IMR-90 (cell line): ENCODE measurements at regions not wholly inside any gene's neighbourhood (a gene's known extent, or its start where the extent isn't known, plus 50 kb on each side); places are given as distances from the start of the nearest gene placed in this dataset.

ENCODE experiments used
- ATAC-seq: fragments of 200-7000 bp; cut with Tn5 transposase; 2 replicates; pipeline ENCODE4 v1.9.1; 2020; ENCODE audit warnings: low read depth, mild to moderate bottlenecking, moderate library complexity
- BruUV-seq: library from RNA; stranded (reverse); fragments of 400-500 nt; replicated peaks from 2 replicates; lab custom pipeline; 2021; lab: Mats Ljungman, UMichigan
- CTCF ChIA-PET: fragments of 300-600 bp; formaldehyde crosslinking; extraction: SDS; loops from one replicate; lab custom pipeline; 2021; ENCODE audit warnings: antibody characterized with exemption; lab: Yijun Ruan, JAX
- POLR2A ChIA-PET: fragments of 300-600 bp; sonication (Branson Sonifier 250); formaldehyde crosslinking; loops from one replicate; lab custom pipeline; 2022; ENCODE audit warnings: antibody characterized with exemption; ENCODE audit not compliant: unreplicated experiment; lab: Charles Lee
- DNase-seq: peaks from one replicate; pipeline ENCODE4 v3.0.0; 2013
- H2AFZ ChIP-seq: replicated peaks from 2 replicates; pipeline ENCODE3; 2013; ENCODE audit warnings: low read length, mild to moderate bottlenecking; ENCODE audit not compliant: poor library complexity
- H2AK5ac ChIP-seq: 2 replicates; pipeline ENCODE4 v1.6.1; 2013; ENCODE audit warnings: low read depth, low read length, inconsistent platforms
- H2AK9ac ChIP-seq: replicated peaks from 2 replicates; pipeline ENCODE3; 2013; ENCODE audit warnings: mild to moderate bottlenecking, low read depth, low read length, moderate library complexity; ENCODE audit not compliant: poor library complexity
- H2BK120ac ChIP-seq: 2 replicates; pipeline ENCODE4 v1.6.1; 2013; ENCODE audit warnings: low read depth, low read length, inconsistent platforms
- H2BK15ac ChIP-seq: 3 replicates; pipeline ENCODE4 v1.6.1; 2013; ENCODE audit warnings: low read depth, low read length, inconsistent platforms
- H2BK20ac ChIP-seq: 2 replicates; pipeline ENCODE4 v1.6.1; 2013; ENCODE audit warnings: low read depth, mild to moderate bottlenecking, inconsistent platforms, low read length, moderate library complexity
- H2BK5ac ChIP-seq: 2 replicates; pipeline ENCODE4 v1.6.1; 2013; ENCODE audit warnings: mild to moderate bottlenecking, low read depth, low read length, inconsistent platforms; ENCODE audit not compliant: poor library complexity, severe bottlenecking
- H3K14ac ChIP-seq: replicated peaks from 2 replicates; pipeline ENCODE4 v1.6.1; 2013; ENCODE audit warnings: low read depth, low read length, inconsistent platforms
- H3K18ac ChIP-seq: 2 replicates; pipeline ENCODE4 v1.6.1; 2013; ENCODE audit warnings: low read depth, low read length, control low read depth
- H3K23ac ChIP-seq: 2 replicates; pipeline ENCODE4 v1.6.1; 2013; ENCODE audit warnings: low read depth, low read length, inconsistent platforms
- H3K27ac ChIP-seq: 2 replicates; pipeline ENCODE4 v1.5.1; 2013; ENCODE audit warnings: mild to moderate bottlenecking, control low read depth, low read length; ENCODE audit not compliant: insufficient read depth
- H3K27me3 ChIP-seq: 2 replicates; pipeline ENCODE4 v1.6.1; 2013; ENCODE audit warnings: low read length; ENCODE audit not compliant: control insufficient read depth, insufficient read depth
- H3K36me3 ChIP-seq: 2 replicates; pipeline ENCODE4 v1.6.1; 2013; ENCODE audit warnings: low read length, mixed read lengths; ENCODE audit not compliant: control insufficient read depth, insufficient read depth
- H3K4ac ChIP-seq: 2 replicates; pipeline ENCODE4 v1.6.1; 2013; ENCODE audit warnings: low read depth, low read length, inconsistent platforms
- H3K4me1 ChIP-seq: 2 replicates; pipeline ENCODE4 v1.6.1; 2013; ENCODE audit warnings: low read length, mixed read lengths; ENCODE audit not compliant: control insufficient read depth, insufficient read depth
- H3K4me2 ChIP-seq: 2 replicates; pipeline ENCODE4 v1.6.1; 2013; ENCODE audit warnings: low read depth, mild to moderate bottlenecking, control low read depth, low read length, moderate library complexity
- H3K4me3 ChIP-seq: 2 replicates; pipeline ENCODE4 v1.5.1; 2013; ENCODE audit warnings: low read depth, mild to moderate bottlenecking, control low read depth, low read length, moderate library complexity; ENCODE audit not compliant: insufficient read depth
- H3K56ac ChIP-seq: 2 replicates; pipeline ENCODE4 v1.6.1; 2013; ENCODE audit warnings: low read length, inconsistent platforms; ENCODE audit not compliant: insufficient read depth; ENCODE audit errors: extremely low read depth
- H3K79me1 ChIP-seq, 2 experiments: 2 replicates each; pipeline ENCODE4 v1.6.1; 2013; ENCODE audit warnings: low read length in 2 of 2, inconsistent platforms in 1 of 2, low read depth in 1 of 2
- H3K9ac ChIP-seq: 2 replicates; pipeline ENCODE4 v1.6.1; 2013; ENCODE audit warnings: low read depth, low read length, control low read depth
- H3K9me1 ChIP-seq: 2 replicates; pipeline ENCODE4 v1.6.1; 2013; ENCODE audit warnings: low read length, inconsistent platforms; ENCODE audit not compliant: insufficient read depth
- H3K9me3 ChIP-seq: 2 replicates; pipeline ENCODE4 v1.6.1; 2013; ENCODE audit warnings: low read length; ENCODE audit not compliant: control insufficient read depth, insufficient read depth
- H4K20me1 ChIP-seq: 2 replicates; pipeline ENCODE4 v1.6.1; 2013; ENCODE audit warnings: low read length, inconsistent platforms; ENCODE audit not compliant: insufficient read depth
- H4K5ac ChIP-seq: 2 replicates; pipeline ENCODE4 v1.6.1; 2013; ENCODE audit warnings: mild to moderate bottlenecking, low read depth, low read length, control low read depth
- H4K8ac ChIP-seq, 2 experiments: 2 replicates each; pipeline ENCODE4 v1.6.1; 2013; ENCODE audit warnings: low read depth in 2 of 2, low read length in 2 of 2, control low read depth in 1 of 2, inconsistent platforms in 1 of 2
- H4K91ac ChIP-seq: 2 replicates; pipeline ENCODE4 v1.6.1; 2013; ENCODE audit warnings: low read depth, low read length, inconsistent platforms; ENCODE audit not compliant: insufficient read depth
- BHLHE40 ChIP-seq: fragments of 150-350 bp; IDR thresholded peaks from 2 replicates; pipeline ENCODE4 v1.6.1; 2016; ENCODE audit warnings: mild to moderate bottlenecking, low read depth, low read length
- CEBPB ChIP-seq: IDR thresholded peaks from 2 replicates; pipeline ENCODE4 v1.6.1; 2012; ENCODE audit warnings: low read depth, low read length, improper control_type of control experiment
- CHD1 ChIP-seq: IDR thresholded peaks from 2 replicates; pipeline ENCODE4 v1.6.1; 2012; ENCODE audit warnings: low read depth, low read length, improper control_type of control experiment
- CTCF ChIP-seq: conservative IDR thresholded peaks from 2 replicates; pipeline ENCODE4 v1.5.1; 2012; ENCODE audit warnings: mild to moderate bottlenecking, low read depth, low read length, improper control_type of control experiment
- ELK1 ChIP-seq: fragments of 150-350 bp; IDR thresholded peaks from 2 replicates; pipeline ENCODE4 v1.6.1; 2016; ENCODE audit warnings: low read depth, mild to moderate bottlenecking, low read length, moderate library complexity, borderline replicate concordance
- FOS ChIP-seq: fragments of 150-350 bp; IDR thresholded peaks from 2 replicates; pipeline ENCODE4 v1.6.1; 2016; ENCODE audit warnings: low read depth, low read length
- MAFK ChIP-seq: IDR thresholded peaks from 2 replicates; pipeline ENCODE4 v1.6.1; 2012; ENCODE audit warnings: low read depth, low read length, improper control_type of control experiment
- MXI1 ChIP-seq: IDR thresholded peaks from 2 replicates; pipeline ENCODE4 v1.6.1; 2012; ENCODE audit warnings: low read depth, mild to moderate bottlenecking, low read length, moderate library complexity, borderline replicate concordance
- NFE2L2 ChIP-seq: fragments of 150-350 bp; IDR thresholded peaks from 2 replicates; pipeline ENCODE4 v1.6.1; 2016; ENCODE audit warnings: low read depth, mild to moderate bottlenecking, low read length
- RAD21 ChIP-seq: IDR thresholded peaks from 2 replicates; pipeline ENCODE4 v1.6.1; 2012; ENCODE audit warnings: low read length, improper control_type of control experiment
- RFX5 ChIP-seq: IDR thresholded peaks from 2 replicates; pipeline ENCODE4 v1.8.0; 2012; ENCODE audit warnings: low read depth, mild to moderate bottlenecking, low read length, moderate library complexity
- SMC3 ChIP-seq: fragments of 150-350 bp; IDR thresholded peaks from 2 replicates; pipeline ENCODE4 v1.6.1; 2016; ENCODE audit warnings: low read depth, mild to moderate bottlenecking, antibody characterized with exemption, low read length, moderate library complexity
- USF2 ChIP-seq: fragments of 150-350 bp; IDR thresholded peaks from 2 replicates; pipeline ENCODE4 v1.6.1; 2017; ENCODE audit warnings: mild to moderate bottlenecking, antibody characterized with exemption, low read length, low read depth
- WGBS, 2 experiments: methylation state at CpG; one replicate each; pipeline versions ENCODE4 v1.1.5 to v1.1.7; 2013; ENCODE audit warnings: missing lambda C conversion rate in 2 of 2; ENCODE audit not compliant: insufficient read length in 1 of 2; ENCODE audit errors: extremely low coverage in 2 of 2; 5-methylcytosine and 5-hydroxymethylcytosine counted together
- dilution Hi-C: fragments of 300-500 bp; cut with HindIII; formaldehyde crosslinking; loops from one replicate; pipeline ENCODE4 v1.14.3; 2018; ENCODE audit warnings: low sequenced_read_pairs; ENCODE audit not compliant: unreplicated experiment
- in situ Hi-C: fragments of 300-500 bp; cut with MboI; formaldehyde crosslinking; loops from 3 replicates; pipeline ENCODE4 v1.14.3; 2019; ENCODE audit warnings: low sequenced_read_pairs, inconsistent platforms, mixed read lengths
- intact Hi-C: fragments of 100-400 bp; cut with micrococcal nuclease; formaldehyde crosslinking; loops from 2 replicates; pipeline ENCODE4 v1.10.0; 2022

- no peaks in the 10 kb centered on the region for H3K79me1 ChIP-seq
- H3K14ac ChIP-seq = no peak overlapping the region
- 100% methylated on average over 3 of the region's 21 CpGs; no CpG with 5 or more reads in 1 of the 2 experiments for WGBS, 2 experiments
- H4K8ac ChIP-seq = no peak overlapping the region
- peaks cover 19% of the 10 kb centered on the region for H3K9me3 ChIP-seq
- no peak overlapping the region for H4K91ac ChIP-seq
- H2BK15ac ChIP-seq = no peak overlapping the region
- H3K18ac ChIP-seq = no peak overlapping the region
- H2BK20ac ChIP-seq = no peak overlapping the region
- H3K27ac ChIP-seq = no peak overlapping the region
- no peak overlapping the region for H2BK5ac ChIP-seq
- H2AK9ac ChIP-seq = no peak overlapping the region
- no peak overlapping the region for H3K4me3 ChIP-seq
- no peak overlapping the region for H2BK120ac ChIP-seq
- no peaks in the 10 kb centered on the region for H3K4me1 ChIP-seq
- no peaks in the 10 kb centered on the region for H3K9me1 ChIP-seq
- POLR2A ChIA-PET = no interaction called here
- no peak overlapping the region for H2AK5ac ChIP-seq
- H3K27me3 ChIP-seq = no peaks in the 10 kb centered on the region
- no peak overlapping the region for H4K5ac ChIP-seq
- no peak overlapping the region for H3K9ac ChIP-seq
- no peaks in the 10 kb centered on the region for H4K20me1 ChIP-seq
- intact Hi-C loops = no loop called here
- H3K4ac ChIP-seq = no peak overlapping the region
- dilution Hi-C loops = no loop called here
- no peaks in the 10 kb centered on the region for H3K36me3 ChIP-seq
- no peak overlapping the region for H2AFZ ChIP-seq
- TF ChIP-seq MAFK (no peak), CHD1 (no peak), FOS (no peak), RFX5 (no peak), SMC3 (no peak), CTCF (no peak), ELK1 (no peak), NFE2L2 (no peak), USF2 (no peak), CEBPB (no peak), BHLHE40 (no peak), RAD21 (no peak), MXI1 (no peak)
- no peak for DNase-seq
- no TSS peak for BruUV-seq
- H3K23ac ChIP-seq = no peak overlapping the region
- no peak overlapping the region for H3K56ac ChIP-seq
- in situ Hi-C loops = no loop called here
- ATAC-seq = no peak
- CTCF ChIA-PET = no interaction called here
- no peak overlapping the region for H3K4me2 ChIP-seq
Measured at GRCh38 chr7:98493030-98493778, 92.3 kb upstream of the BAIAP2L1 start.
